Natural killer cell treated with Interleukin-12 subunit alpha and Interleukin-12 subunit beta and Interleukin-15 and Interleukin-18, amount 100 ng/mL, for 72 hours (primary cell): ENCODE measurements at regions not wholly inside any gene's neighbourhood (a gene's known extent, or its start where the extent isn't known, plus 50 kb on each side); places are given as distances from the start of the nearest gene placed in this dataset.

Source experiments
- ATAC-seq, 2 donors: fragments of 150-1000 bp; cut with Tn5 transposase in 1 of 2; sonication (Bioruptor Pico), chemical (Tn5 transposase) in 1 of 2; 2 replicates each; pipeline ENCODE4 v1.10.0; 2021
- DNase-seq: peaks from one replicate; pipeline ENCODE4 v3.0.0; 2022; ENCODE audit warnings: low spot score
- H3K27ac Mint-ChIP-seq, 2 donors: 1 replicate in 1 of 2; 2 replicates in 1 of 2; pipeline ENCODE4 v1.8.0; 2022; ENCODE audit warnings: mixed read lengths in 2 of 2, mild to moderate bottlenecking in 1 of 2, moderate library complexity in 1 of 2
- H3K27me3 Mint-ChIP-seq, 2 donors: 1 replicate in 1 of 2; 2 replicates in 1 of 2; pipeline ENCODE4 v1.8.0; 2022; ENCODE audit warnings: mixed read lengths in 2 of 2
- H3K36me3 Mint-ChIP-seq: one replicate; pipeline ENCODE4 v1.8.0; 2022; ENCODE audit warnings: mixed read lengths
- H3K4me1 Mint-ChIP-seq, 2 donors: 1 replicate in 1 of 2; 2 replicates in 1 of 2; pipeline ENCODE4 v1.8.0; 2022; ENCODE audit warnings: low read depth in 2 of 2, mixed read lengths in 2 of 2, mild to moderate bottlenecking in 1 of 2
- H3K4me3 Mint-ChIP-seq: one replicate; pipeline ENCODE4 v1.8.0; 2022; ENCODE audit warnings: mixed read lengths
- H3K9me3 Mint-ChIP-seq: 2 replicates; pipeline ENCODE4 v1.8.0; 2022; ENCODE audit warnings: mixed read lengths

DNA sequence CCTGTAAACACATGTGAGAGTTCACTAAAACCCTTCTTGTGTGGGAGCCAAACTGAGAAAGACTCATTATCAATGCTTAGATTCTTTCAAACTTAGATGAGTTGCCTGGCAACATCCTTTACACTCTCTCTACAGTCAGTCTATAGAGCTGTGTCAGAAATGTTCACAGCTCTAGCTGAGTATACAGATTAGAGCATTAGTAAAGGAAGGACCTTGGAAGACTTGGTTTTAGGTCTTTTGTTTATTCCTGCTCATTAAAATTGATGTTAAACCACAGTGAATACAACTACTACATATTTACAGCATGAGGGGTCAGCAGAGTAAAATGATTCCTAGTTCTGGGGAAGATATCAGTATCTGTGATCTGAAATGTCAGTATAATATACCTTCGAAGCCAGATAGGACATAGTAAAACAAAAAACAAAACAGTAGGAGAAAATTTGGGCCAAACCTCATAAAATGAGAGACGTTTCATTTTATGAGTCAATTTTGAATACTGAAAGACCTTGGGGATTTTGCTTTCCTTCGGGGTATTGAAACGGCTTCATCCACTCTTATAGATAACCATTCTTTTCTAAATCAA, 186.0 kb downstream of the TANC2 start:
- DNase-seq = no peak
- Mint-ChIP-seq H3K4me3 (no peak overlapping the region), H3K9me3 (no peaks in the 10 kb centered on the region), H3K4me1 (peaks cover 3 to 4% of the 10 kb centered on the region in 2 donors), H3K27ac (no peak overlapping the region), H3K36me3 (no peaks in the 10 kb centered on the region), H3K27me3 (no peaks in the 10 kb centered on the region)
- ATAC-seq = peak in 1 of 2 donors; percentile 56

DNA sequence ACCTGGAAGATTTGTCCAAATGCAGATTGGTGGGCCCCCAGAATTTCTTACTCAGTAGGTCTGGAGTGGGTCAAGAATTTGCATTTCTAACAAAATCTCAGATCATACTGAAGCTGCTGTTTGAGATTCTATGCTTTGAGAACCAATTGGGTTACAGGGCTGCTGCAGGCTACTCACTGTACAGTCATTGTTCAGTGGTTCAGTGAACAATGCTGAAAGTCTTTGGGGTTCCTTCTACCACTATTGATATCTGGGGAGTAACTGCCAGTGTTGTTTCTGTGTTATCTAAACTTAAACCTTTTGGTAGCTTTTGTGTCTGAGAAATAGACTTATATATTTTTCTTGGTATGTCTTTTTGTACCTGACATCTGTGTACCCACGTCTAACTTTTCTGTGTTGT, 187.5 kb downstream of the TANC2 start:
- ATAC-seq (no peak), DNase-seq (no peak)
- Mint-ChIP-seq H3K36me3 (no peaks in the 10 kb centered on the region), H3K9me3 (no peaks in the 10 kb centered on the region), H3K27me3 (no peaks in the 10 kb centered on the region), H3K4me1 (peaks cover 4 to 5% of the 10 kb centered on the region in 2 donors), H3K4me3 (no peak overlapping the region), H3K27ac (no peak overlapping the region)

DNA sequence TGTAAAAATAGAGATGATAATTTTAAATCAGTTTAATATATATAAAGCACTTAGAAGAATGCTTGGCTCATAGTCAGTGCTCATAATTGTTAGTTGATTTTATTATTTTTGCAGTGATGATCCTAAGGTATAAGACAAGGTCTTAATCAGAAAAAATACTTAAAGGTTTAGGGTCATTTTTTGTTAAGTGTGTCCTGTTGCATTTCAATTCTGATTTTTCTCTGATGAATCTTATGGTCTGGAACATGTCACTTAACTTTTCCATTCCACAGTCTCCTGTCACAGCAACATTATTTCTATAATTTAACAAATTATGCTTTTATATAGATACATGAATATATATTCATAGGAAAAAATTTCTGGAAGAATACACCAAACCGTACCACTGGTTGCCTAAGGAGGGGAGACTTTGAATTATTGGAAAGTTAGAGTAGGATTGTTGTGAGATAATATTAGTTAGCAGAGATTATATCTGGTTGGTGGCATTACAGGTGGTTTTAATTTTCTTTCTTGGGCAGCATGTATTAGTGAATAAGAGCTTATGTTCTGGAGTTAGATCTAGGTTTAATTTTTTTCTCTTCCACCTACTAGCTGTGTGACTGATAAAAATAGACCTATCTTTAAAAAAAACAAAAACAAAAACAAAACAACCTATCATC, 188.7 kb downstream of the TANC2 start:
- Mint-ChIP-seq H3K27ac (no peak overlapping the region), H3K4me3 (no peak overlapping the region), H3K9me3 (no peaks in the 10 kb centered on the region), H3K27me3 (no peaks in the 10 kb centered on the region), H3K4me1 (peaks cover 4 to 5% of the 10 kb centered on the region in 2 donors), H3K36me3 (no peaks in the 10 kb centered on the region)
- DNase-seq (no peak), ATAC-seq (no peak)

DNA sequence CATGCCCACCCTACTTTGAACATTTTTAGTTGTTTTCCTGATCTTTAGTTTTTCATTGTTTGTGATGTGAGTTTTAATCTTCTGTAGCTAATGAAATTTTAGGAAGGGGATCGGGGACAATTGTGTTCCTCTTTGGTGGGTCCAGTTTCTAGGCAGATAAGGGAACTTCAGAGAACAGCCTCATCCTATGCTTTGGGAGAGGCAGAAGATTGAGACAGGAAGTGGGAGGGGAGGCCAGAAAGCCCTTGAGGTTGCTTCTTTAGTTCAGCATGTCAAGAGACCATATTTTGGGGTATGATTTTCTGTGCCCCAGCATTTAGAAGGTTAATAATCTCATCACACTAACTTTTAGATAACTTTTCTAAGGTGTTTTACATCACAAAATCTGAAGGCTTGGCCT, 191.0 kb downstream of the TANC2 start:
- peaks cover 4 to 5% of the 10 kb centered on the region in 2 donors for H3K4me1 Mint-ChIP-seq
- no peaks in the 10 kb centered on the region for H3K9me3 Mint-ChIP-seq

DNA sequence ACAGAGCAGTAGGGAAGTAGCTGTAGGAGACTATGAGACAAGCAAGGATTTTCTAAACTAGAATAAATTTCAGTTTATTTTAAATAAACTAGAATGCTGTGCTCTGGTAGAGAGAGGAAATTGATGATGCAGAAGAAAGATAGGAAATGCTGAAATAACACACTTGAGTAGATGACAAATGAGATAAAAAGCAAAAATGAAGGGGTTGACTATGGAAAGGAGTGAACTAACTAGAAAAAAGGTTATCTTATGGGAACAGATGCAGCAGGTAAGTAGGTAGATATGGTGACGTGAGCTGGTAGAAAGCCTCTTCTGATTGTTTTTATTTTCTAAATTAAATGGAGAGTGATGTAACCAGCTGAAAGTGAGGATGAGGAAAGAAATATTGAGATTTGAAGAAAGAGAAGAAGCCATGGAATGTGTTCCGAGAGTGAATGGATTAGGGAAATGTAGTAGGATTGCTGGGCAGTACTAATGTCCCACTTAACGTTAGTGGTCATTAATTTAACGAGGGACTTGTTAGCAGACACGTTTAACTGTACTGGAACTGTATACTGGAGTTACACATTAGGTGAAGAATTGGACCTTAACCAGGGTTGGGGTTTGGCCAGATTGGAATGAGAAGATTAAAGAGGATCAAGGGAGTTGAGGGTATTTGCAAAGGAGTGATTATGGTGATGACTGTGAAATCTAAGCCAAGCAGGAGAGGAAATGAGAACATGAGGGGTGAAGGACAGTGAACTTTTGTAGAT, 196.5 kb downstream of the TANC2 start:
- DNase-seq = no peak
- no peaks in the 10 kb centered on the region for H3K27me3 Mint-ChIP-seq
- H3K9me3 Mint-ChIP-seq = no peaks in the 10 kb centered on the region
- ATAC-seq = no peak
- H3K27ac Mint-ChIP-seq = no peak overlapping the region
- H3K4me1 Mint-ChIP-seq = no peaks in the 10 kb centered on the region
- no peak overlapping the region for H3K4me3 Mint-ChIP-seq
- H3K36me3 Mint-ChIP-seq = no peaks in the 10 kb centered on the region

More for the DNA sequence above, 191.0 kb downstream of the TANC2 start:
- Mint-ChIP-seq H3K27me3 (no peaks in the 10 kb centered on the region), H3K4me3 (no peak overlapping the region), H3K36me3 (no peaks in the 10 kb centered on the region), H3K27ac (no peak overlapping the region)
- ATAC-seq (no peak), DNase-seq (no peak)

DNA sequence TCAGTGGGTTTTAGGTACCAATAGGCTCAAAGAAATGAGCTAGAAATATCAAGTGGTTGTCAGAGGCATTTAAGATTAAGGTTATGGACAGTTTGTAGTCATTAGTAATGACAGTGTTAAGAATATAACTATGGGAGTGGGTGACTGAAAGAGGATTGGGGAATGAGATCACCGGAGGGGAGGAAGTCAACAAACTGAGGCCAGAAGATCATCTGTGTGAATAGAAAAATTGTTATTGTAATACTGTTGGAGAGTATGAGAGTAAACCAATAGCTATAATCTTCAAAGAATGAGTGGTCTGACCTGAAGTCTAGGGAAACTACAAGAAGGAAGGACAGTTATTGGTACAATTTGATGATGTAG, 197.1 kb downstream of the TANC2 start:
- no peaks in the 10 kb centered on the region for H3K36me3 Mint-ChIP-seq
- H3K4me3 Mint-ChIP-seq = no peak overlapping the region
- H3K27me3 Mint-ChIP-seq = no peaks in the 10 kb centered on the region
- no peak overlapping the region for H3K27ac Mint-ChIP-seq
- no peak for DNase-seq
- no peak for ATAC-seq
- no peaks in the 10 kb centered on the region for H3K4me1 Mint-ChIP-seq
- H3K9me3 Mint-ChIP-seq = no peaks in the 10 kb centered on the region

DNA sequence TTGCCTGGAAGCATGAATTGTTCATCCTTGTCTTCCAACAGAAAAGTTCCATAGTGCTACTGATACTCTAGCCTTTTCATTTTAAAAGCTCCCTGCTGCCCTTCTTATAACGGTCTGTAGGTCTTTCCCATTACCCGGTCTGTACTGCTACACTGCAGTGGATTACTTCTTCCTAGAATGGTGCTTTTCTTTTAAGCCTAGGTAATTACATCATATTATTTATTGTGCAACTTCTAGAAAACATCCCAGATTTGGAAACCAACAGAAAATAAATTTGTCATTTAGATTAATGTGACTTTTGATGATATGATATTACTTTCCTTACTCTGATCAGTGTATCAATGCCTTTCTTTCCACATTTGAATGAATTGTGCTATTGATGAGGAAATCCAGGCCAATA, 199.4 kb downstream of the TANC2 start:
- no peaks in the 10 kb centered on the region for H3K36me3 Mint-ChIP-seq
- ATAC-seq (no peak), DNase-seq (no peak)
- H3K4me3 Mint-ChIP-seq = no peak overlapping the region
- no peak overlapping the region for H3K27ac Mint-ChIP-seq
- H3K27me3 Mint-ChIP-seq = no peaks in the 10 kb centered on the region
- no peaks in the 10 kb centered on the region for H3K4me1 Mint-ChIP-seq
- no peaks in the 10 kb centered on the region for H3K9me3 Mint-ChIP-seq

DNA sequence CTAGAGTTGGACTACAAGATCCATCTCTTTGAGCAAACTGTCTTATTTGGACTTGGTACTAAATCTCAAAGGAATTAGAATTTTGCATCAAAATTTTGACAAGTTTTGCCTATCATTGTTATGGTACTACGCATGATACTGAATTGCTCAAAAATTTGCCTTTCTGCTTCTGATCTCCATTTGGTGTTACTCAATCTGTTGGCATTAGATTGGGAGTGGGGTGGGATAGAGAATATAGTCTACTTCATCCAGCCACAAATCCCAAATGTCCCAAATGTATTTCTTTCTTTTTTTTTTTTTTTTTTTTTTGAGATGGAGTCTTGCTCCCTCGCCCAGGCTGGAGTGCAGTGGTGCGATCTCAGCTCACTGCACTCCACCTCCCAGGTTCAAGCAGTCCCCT, 204.8 kb downstream of the TANC2 start:
- no peaks in the 10 kb centered on the region for H3K4me1 Mint-ChIP-seq
- H3K27ac Mint-ChIP-seq = no peak overlapping the region
- no peak overlapping the region for H3K4me3 Mint-ChIP-seq
- no peak for ATAC-seq
- H3K9me3 Mint-ChIP-seq = no peaks in the 10 kb centered on the region
- DNase-seq = no peak
- no peaks in the 10 kb centered on the region for H3K27me3 Mint-ChIP-seq
- H3K36me3 Mint-ChIP-seq = no peaks in the 10 kb centered on the region

DNA sequence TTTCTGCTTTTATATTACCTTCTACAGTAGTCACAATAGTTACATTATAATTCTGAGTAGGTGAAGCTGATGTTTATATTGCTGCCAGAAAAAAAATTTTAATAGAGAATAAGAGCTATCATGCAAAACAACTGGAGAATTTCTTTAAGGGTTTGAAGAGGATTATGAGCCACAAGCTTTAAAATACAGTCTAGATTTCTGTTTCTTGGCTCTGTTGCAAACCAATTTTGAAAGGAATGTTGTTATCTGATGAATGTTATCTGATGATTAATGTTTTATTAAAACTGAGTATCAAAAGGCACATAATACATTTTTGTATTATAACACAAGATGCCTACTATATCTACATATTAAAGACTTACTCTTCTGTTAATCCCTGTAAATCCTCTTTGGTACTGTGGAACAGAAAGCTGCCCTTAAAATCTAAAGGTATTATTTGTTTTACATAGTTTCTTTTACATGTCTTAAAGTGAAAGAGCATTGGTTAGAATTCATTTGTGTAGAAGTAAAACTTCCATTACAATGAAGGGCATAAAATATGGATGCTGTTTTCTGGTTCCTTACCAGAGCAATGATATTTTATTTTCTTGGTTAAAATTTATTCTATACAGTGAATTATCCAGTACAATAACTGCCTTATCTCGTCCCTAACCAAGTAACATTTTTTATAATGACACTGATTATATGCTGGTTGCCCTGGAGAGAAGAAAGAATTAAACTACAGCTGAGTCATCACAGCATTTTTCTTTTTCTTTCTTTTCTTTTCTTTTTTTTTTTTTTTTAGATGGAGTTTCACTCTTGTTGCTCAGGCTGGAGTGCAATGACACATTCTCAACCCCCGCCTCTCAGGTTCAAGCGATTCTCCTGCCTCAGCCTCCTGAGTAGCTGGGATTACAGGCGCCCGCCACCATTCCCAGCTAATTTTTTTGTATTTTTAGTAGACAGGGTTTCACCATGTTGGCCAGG, 205.7 kb downstream of the TANC2 start:
- H3K9me3 Mint-ChIP-seq = no peaks in the 10 kb centered on the region
- H3K4me1 Mint-ChIP-seq = no peaks in the 10 kb centered on the region
- no peak for ATAC-seq
- H3K27me3 Mint-ChIP-seq = no peaks in the 10 kb centered on the region
- no peak for DNase-seq
- H3K36me3 Mint-ChIP-seq = no peaks in the 10 kb centered on the region
- no peak overlapping the region for H3K4me3 Mint-ChIP-seq
- H3K27ac Mint-ChIP-seq = no peak overlapping the region

DNA sequence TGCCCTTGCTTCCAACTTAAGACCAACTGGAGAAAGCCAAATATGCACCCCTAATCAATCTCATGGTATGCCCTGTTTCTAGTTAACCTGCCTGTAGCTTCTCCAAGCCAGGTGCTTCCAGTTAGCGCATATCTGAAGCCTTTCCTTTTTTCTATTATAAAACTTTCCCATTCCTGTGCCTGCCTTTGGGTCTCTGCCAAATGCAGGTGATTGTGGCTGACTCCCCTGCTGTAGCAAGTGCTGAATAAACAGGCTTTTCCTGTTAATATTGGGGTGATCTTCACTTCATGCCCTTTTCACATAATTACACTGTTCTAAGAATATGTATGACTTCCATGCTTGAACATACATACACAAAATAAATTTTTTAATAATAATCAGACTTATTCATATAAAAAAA, 207.4 kb downstream of the TANC2 start:
- Mint-ChIP-seq H3K4me3 (no peak overlapping the region), H3K9me3 (no peaks in the 10 kb centered on the region), H3K36me3 (no peaks in the 10 kb centered on the region), H3K4me1 (no peaks in the 10 kb centered on the region), H3K27me3 (no peaks in the 10 kb centered on the region), H3K27ac (no peak overlapping the region)
- no peak for DNase-seq
- ATAC-seq = no peak

DNA sequence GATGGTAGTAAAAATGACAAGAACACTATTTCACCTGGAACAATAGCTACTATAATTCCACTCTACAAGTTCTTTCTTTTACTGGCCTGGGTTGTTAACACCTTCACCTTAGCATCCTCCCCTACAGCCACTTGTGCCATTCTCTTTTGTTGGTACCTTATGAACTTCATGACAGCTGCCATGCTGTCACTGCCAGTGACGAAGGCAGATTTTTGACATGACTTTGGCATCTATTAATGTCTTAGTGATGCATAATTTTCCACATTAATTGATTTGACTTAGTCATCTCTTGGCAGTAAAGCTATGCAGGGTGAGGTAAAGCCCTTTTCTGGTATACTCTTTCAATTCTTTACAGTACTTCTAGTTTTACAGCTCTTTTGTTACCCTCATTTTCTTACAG, 207.9 kb downstream of the TANC2 start:
- H3K27me3 Mint-ChIP-seq = no peaks in the 10 kb centered on the region
- ATAC-seq = no peak
- DNase-seq = no peak
- H3K4me1 Mint-ChIP-seq = no peaks in the 10 kb centered on the region
- H3K27ac Mint-ChIP-seq = no peak overlapping the region
- H3K36me3 Mint-ChIP-seq = no peaks in the 10 kb centered on the region
- no peaks in the 10 kb centered on the region for H3K9me3 Mint-ChIP-seq
- H3K4me3 Mint-ChIP-seq = no peak overlapping the region

DNA sequence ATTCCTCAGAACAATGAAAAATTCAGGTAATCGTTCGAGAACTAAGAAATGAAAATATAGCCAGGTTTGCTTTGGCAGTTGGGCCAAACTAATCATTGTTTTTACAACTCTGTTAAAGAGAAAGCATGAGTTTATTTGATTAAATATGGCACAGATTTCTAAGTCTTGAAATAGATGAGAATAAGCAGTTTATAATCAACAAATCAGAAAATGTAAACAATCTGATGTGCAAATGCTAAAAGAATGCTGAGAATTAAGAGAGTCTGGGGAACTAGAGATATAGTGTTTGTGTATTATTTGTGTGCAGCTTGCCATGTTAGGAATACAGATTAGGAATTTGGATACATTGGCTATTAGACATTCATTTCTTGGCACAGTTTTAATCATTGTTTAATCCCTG, 212.5 kb downstream of the TANC2 start:
- DNase-seq = no peak
- Mint-ChIP-seq H3K27me3 (no peaks in the 10 kb centered on the region), H3K9me3 (no peaks in the 10 kb centered on the region), H3K36me3 (no peaks in the 10 kb centered on the region), H3K27ac (no peak overlapping the region), H3K4me3 (no peak overlapping the region), H3K4me1 (no peaks in the 10 kb centered on the region)
- no peak for ATAC-seq

DNA sequence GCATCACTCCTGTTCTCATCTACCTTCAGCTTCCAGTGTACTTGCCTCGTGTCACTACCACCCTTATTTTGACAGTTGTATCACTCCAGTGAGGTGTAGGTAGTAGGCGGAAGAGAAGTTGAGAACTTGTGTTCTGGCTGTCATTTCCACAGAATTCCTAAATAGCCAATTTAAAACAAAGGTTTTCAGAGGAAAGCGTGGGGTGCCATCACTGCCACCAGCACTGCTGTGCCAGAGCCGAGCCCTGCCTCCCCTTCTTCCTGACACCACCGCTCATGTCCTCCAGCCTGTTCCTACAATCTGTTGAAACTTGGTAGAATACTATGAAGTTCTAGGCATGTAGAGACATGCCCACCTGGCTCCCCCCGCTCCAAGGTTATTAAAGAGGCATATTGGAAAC, 215.8 kb downstream of the TANC2 start:
- DNase-seq (no peak), ATAC-seq (no peak)
- Mint-ChIP-seq H3K27me3 (no peaks in the 10 kb centered on the region), H3K4me1 (no peaks in the 10 kb centered on the region), H3K36me3 (no peaks in the 10 kb centered on the region), H3K4me3 (no peak overlapping the region), H3K27ac (no peak overlapping the region), H3K9me3 (no peaks in the 10 kb centered on the region)

DNA sequence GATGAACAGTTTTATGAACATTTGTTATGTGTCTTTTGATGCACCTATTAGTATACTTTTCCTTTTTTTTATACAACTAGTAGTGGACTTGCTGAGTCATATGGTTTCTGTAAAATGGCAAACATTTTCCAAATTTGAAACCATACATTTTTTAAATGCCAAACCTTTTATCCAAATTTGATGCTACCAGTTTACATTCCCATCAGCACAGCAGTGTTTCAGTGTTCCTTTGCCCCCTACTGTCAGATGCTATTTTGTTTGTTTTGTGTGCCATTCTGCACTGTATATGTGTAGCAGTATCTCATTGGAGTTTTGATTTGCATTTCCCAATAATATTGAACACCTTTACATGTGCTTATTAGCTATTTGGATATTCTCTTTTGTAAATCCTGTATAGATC, 219.4 kb downstream of the TANC2 start:
- Mint-ChIP-seq H3K4me3 (no peak overlapping the region), H3K36me3 (no peaks in the 10 kb centered on the region), H3K9me3 (no peaks in the 10 kb centered on the region), H3K27me3 (no peaks in the 10 kb centered on the region), H3K4me1 (peaks cover 10 to 15% of the 10 kb centered on the region in 2 donors), H3K27ac (no peak overlapping the region)
- no peak for ATAC-seq
- no peak for DNase-seq
